SU-DHL-6 (cell line): ENCODE measurements at regions not wholly inside any gene's neighbourhood (a gene's known extent, or its start where the extent isn't known, plus 50 kb on each side); places are given as distances from the start of the nearest gene placed in this dataset.
"Not testable (repeated sequence)": the region's sequence is repeated elsewhere in the genome, so short reads cannot be mapped to it uniquely, and the experiment has no call there.

Experiments
- CTCF ChIP-seq: fragments of 200-600 bp; sonication (generic); IDR thresholded peaks from one replicate; pipeline ENCODE4 v1.5.1; 2017; ENCODE audit warnings: antibody characterized with exemption, mild to moderate bottlenecking, low read length, moderate library complexity; ENCODE audit not compliant: insufficient read depth, poor library complexity, severe bottlenecking
- EZH2phosphoT487 ChIP-seq: fragments of 200-600 bp; sonication (generic), shearing (Covaris generic); conservative IDR thresholded peaks from 2 replicates; pipeline ENCODE4 v1.6.1; 2018; ENCODE audit warnings: mild to moderate bottlenecking, antibody characterized with exemption, low read length, moderate library complexity, mixed read lengths

DNA sequence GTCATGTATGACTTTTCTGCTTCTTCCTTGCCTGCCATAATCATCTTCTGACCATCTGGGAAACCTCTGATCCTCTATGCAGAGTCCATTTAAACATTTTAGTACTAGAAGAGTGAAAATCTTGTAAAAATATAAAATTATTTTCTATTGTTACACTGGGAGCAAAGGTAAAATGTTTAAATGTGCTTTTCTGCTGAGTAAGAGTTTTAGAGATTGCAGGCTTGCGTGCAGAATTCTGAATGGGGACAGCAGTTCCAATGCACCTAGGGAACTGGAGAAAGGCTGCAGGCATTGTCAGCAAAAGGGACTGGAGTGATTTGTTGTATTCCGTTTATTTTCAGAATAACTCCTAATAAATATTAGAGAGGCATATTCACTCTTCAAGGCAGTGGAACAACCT lies 180.7 kb downstream of the ZNF37A start:
- TF ChIP-seq CTCF, EZH2phosphoT487: not testable (repeated sequence)
